BJ (cell line): ENCODE measurements at regions not wholly inside any gene's neighbourhood (a gene's known extent, or its start where the extent isn't known, plus 50 kb on each side); places are given as distances from the start of the nearest gene placed in this dataset.

Experiments
- CTCF ChIA-PET: fragments of 350-600 bp; formaldehyde crosslinking; extraction: SDS; loops from one replicate; lab custom pipeline; 2021; ENCODE audit warnings: antibody characterized with exemption, inconsistent platforms; lab: Yijun Ruan, JAX
- POLR2A ChIA-PET: fragments of 300-600 bp; sonication (Branson Sonifier 250); formaldehyde crosslinking; extraction: SDS; loops from one replicate; lab custom pipeline; 2021; ENCODE audit warnings: antibody characterized with exemption; lab: Charles Lee
- DNase-seq: peaks from one replicate; pipeline ENCODE4 v3.0.0-alpha.2; 2011; ENCODE audit warnings: low read depth
- H3K27me3 ChIP-seq: 2 replicates; pipeline ENCODE4 v1.6.0; 2011; ENCODE audit warnings: low read length; ENCODE audit not compliant: control insufficient read depth, insufficient read depth
- H3K36me3 ChIP-seq: 2 replicates; pipeline ENCODE4 v1.5.1; 2011; ENCODE audit warnings: low read length; ENCODE audit not compliant: control insufficient read depth, insufficient read depth
- H3K4me3 ChIP-seq: 2 replicates; pipeline ENCODE4 v1.5.1; 2011; ENCODE audit warnings: low read depth, mild to moderate bottlenecking, control low read depth, low read length
- TF ChIP-seq, protein P1 (sequence below): IDR thresholded peaks from 2 replicates; pipeline ENCODE4 v1.5.1; 2011; ENCODE audit warnings: low read depth, mild to moderate bottlenecking, control low read depth, inconsistent platforms, low read length, moderate library complexity; ENCODE audit not compliant: insufficient read depth

- no peaks in the 10 kb centered on the region for H3K27me3 ChIP-seq
- CTCF ChIA-PET: interaction anchor here (0.6 kb wide), 1 partner anchor 80 kb away, joined by 3 read pairs; no protein-coding TSS in a partner anchor
Observed at GRCh38 chr18:37701967-37702366, 136.4 kb upstream of the CELF4 start.

DNA sequence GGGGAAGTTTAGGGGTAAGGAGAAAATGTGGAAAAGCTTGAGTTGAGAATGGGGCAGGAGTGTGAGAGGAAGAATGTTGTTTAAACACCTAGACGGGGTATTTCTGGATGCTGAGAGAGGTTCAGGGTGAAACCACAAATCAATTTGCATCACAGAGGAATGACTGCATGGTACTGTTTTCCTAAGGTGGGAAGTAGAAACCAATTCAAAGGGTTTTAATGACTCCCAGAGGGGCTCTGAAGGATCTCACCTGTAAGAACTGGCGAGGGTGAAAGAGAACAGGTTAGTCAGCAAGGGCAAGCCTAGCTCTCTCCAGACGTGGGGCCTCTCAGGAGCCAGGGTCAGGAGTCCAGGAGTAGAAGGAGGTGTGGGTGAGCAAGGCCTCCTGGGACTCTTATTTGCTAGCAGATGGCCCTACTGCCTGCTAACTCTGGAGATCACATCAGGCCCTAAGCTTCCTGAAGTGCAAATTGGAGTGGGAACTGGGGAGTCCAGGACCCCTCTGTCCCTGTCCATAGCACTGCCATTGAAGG, 133.0 kb upstream of the CELF4 start:
- ChIA-PET CTCF (no interaction called here), POLR2A (no interaction called here)

More at GRCh38 chr18:37701967-37702366, 136.4 kb upstream of the CELF4 start:
- Histone ChIP-seq H3K36me3 (no peaks in the 10 kb centered on the region), H3K4me3 (no peak overlapping the region)
- POLR2A ChIA-PET: no interaction called here
- TF ChIP-seq, protein P1, sequence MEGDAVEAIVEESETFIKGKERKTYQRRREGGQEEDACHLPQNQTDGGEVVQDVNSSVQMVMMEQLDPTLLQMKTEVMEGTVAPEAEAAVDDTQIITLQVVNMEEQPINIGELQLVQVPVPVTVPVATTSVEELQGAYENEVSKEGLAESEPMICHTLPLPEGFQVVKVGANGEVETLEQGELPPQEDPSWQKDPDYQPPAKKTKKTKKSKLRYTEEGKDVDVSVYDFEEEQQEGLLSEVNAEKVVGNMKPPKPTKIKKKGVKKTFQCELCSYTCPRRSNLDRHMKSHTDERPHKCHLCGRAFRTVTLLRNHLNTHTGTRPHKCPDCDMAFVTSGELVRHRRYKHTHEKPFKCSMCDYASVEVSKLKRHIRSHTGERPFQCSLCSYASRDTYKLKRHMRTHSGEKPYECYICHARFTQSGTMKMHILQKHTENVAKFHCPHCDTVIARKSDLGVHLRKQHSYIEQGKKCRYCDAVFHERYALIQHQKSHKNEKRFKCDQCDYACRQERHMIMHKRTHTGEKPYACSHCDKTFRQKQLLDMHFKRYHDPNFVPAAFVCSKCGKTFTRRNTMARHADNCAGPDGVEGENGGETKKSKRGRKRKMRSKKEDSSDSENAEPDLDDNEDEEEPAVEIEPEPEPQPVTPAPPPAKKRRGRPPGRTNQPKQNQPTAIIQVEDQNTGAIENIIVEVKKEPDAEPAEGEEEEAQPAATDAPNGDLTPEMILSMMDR: no peak
- no peak for DNase-seq

DNA sequence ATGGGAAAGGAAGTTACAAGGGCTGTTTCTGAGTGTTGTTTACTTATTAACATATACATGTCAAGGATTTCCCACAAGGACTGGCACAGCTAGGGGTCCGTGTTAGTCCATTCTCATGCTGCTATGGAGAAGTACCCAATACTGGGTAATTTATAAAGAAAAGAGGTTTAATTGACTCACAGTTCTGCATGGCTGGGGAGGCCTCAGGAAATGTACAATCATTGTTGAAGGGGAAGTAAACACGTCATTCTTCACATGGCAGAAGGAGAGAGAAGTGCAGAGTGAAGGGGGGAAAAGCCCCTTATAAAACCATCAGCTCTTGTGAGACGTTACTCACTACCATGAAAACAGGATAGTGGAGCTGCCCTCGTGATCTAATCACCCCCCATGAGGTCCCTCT, 128.9 kb upstream of the CELF4 start:
- H3K36me3 ChIP-seq: no peaks in the 10 kb centered on the region
- DNase-seq: no peak
- no peak overlapping the region for H3K4me3 ChIP-seq
- TF ChIP-seq, protein P1: no peak
- POLR2A ChIA-PET: no interaction called here
- CTCF ChIA-PET: no interaction called here
- H3K27me3 ChIP-seq: no peaks in the 10 kb centered on the region

More for the DNA sequence above, 133.0 kb upstream of the CELF4 start:
- TF ChIP-seq, protein P1: no peak
- no peaks in the 10 kb centered on the region for H3K27me3 ChIP-seq
- no peaks in the 10 kb centered on the region for H3K36me3 ChIP-seq
- no peak for DNase-seq
- no peak overlapping the region for H3K4me3 ChIP-seq

GRCh38 chr18:37691162-37691561, 125.6 kb upstream of the CELF4 start:
- H3K36me3 ChIP-seq: no peaks in the 10 kb centered on the region
- H3K27me3 ChIP-seq: no peaks in the 10 kb centered on the region
- DNase-seq: no peak
- ChIA-PET POLR2A (no interaction called here), CTCF (no interaction called here)
- no peak overlapping the region for H3K4me3 ChIP-seq
- TF ChIP-seq, protein P1: no peak

DNA sequence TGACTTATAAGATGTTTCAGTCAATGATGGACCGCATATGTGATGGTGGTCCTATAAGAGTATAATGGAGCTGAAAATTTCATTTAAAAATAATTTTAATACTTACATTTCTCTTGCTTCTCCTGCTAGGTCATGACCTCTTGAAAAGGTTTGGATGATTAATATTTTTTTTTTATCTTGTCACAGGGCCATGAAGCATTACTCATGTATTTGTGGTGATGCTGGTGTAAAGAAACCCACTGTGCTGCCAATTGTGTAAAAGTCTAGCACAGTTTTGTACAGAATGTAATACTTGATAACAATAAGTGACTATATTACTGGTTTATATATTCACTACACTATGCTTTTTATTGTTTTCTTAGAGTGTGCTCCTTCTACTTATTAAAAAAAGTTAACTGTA, 124.2 kb upstream of the CELF4 start:
- Histone ChIP-seq H3K27me3 (no peaks in the 10 kb centered on the region), H3K36me3 (no peaks in the 10 kb centered on the region), H3K4me3 (no peak overlapping the region)
- ChIA-PET CTCF (no interaction called here), POLR2A (no interaction called here)
- DNase-seq: no peak
- TF ChIP-seq, protein P1: no peak
